ENCODE measurements at regions not wholly inside any gene's neighbourhood (a gene's known extent, or its start where the extent isn't known, plus 50 kb on each side); places are given as distances from the start of the nearest gene placed in this dataset.

GRCh38 chr13:64992314-64992713 is 2237.8 kb downstream of the PCDH9 start:
- Histone ChIP-seq H4K12ac (ENCODE audit: low read depth, low read length) (no peak overlapping the region), H3K18ac (ENCODE audit: low read length) (no peak overlapping the region), H2BK120ac (ENCODE audit: insufficient read depth, low read length, poor library complexity) (no peak overlapping the region), H2BK5ac (ENCODE audit: low read depth, low read length, poor library complexity) (no peak overlapping the region), H3K79me1 (ENCODE audit: low read length) (no peaks in the 10 kb centered on the region), H3K9ac (ENCODE audit: low read length) (no peak overlapping the region), H3K27ac (ENCODE audit: low read depth, low read length) (no peak overlapping the region), H4K91ac (ENCODE audit: low read depth, low read length) (no peak overlapping the region), H3K79me2 (ENCODE audit: control insufficient read depth, insufficient read depth, low read length, poor library complexity) (no peaks in the 10 kb centered on the region), H4K8ac (ENCODE audit: low read depth, low read length) (no peak overlapping the region), H3K27me3 (ENCODE audit: insufficient read depth, low read length) (no peaks in the 10 kb centered on the region), H2AK5ac (ENCODE audit: low read length) (no peak overlapping the region), H3K23ac (ENCODE audit: low read length) (no peak overlapping the region), H2BK12ac (ENCODE audit: low read length) (no peak overlapping the region), H3K9me3 (ENCODE audit: insufficient read depth, low read depth, low read length) (no peaks in the 10 kb centered on the region), H2AFZ (ENCODE audit: insufficient read depth, low read length, poor library complexity) (no peak overlapping the region), H3K14ac (ENCODE audit: low read length) (no peak overlapping the region), H3K4ac (ENCODE audit: low read depth, low read length) (no peak overlapping the region), H3K4me3 (ENCODE audit: low read depth, low read length) (no peak overlapping the region), H3K4me1 (ENCODE audit: control insufficient read depth in 1 of 2, insufficient read depth in 2 of 2, low read length in 2 of 2) (no peaks in the 10 kb centered on the region), H3K36me3 (ENCODE audit: control insufficient read depth in 1 of 2, insufficient read depth in 2 of 2, low read length in 2 of 2) (no peaks in the 10 kb centered on the region), H3K4me2 (ENCODE audit: low read length) (no peak overlapping the region)
- no peak for DNase-seq
- no CpG with 5 or more reads among the region's 2 CpGs for WGBS (ENCODE audit: extremely low coverage, insufficient coverage, insufficient read length)

DNA sequence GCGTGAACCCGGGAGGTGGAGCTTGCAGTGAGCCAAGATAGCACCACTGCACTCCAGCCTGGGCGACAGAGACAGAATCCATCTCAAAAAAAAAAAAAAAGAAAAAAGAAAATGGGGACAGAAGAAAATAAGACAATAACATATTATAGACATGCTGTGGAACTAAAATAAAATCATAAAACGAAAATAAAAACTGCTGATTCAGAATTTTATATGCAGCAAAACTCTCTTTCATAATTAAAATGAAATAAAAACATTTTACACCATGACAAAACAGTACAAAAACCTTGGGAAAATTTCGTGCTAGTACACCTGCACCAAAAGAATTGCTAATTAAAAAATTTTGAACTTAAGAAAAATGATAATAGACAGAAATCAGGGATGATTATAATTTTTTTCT is 2245.1 kb downstream of the PCDH9 start:
- Histone ChIP-seq H3K4me2 (ENCODE audit: low read length) (no peak overlapping the region), H3K36me3 (ENCODE audit: control insufficient read depth in 1 of 2, insufficient read depth in 2 of 2, low read length in 2 of 2) (peaks cover 0 to 2% of the 10 kb centered on the region in 2 experiments)
- no peak for DNase-seq

DNA sequence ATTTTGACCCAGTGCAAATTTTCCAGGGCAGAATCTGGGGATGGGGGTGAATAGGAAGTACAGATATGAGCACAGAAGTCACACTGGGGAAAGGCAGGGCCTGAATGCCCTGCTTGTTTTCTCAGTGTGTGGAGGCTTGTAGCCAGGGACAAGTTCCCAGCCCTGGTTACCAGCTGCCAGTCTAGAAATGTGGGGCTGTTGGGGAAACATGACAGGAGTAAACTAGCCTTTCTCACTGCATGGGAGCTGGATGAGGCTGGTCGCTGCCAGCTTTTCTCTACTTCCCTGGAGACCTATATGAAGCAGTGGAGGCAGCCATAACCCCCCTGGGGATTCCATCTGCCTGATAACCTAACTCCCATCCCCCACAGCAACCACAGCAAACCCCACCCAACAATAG is 2267.7 kb downstream of the PCDH9 start:
- Histone ChIP-seq H3K14ac (ENCODE audit: low read length) (no peak overlapping the region), H2AK5ac (ENCODE audit: low read length) (no peak overlapping the region), H3K4ac (ENCODE audit: low read depth, low read length) (no peak overlapping the region), H2BK5ac (ENCODE audit: low read depth, low read length, poor library complexity) (peak overlapping the region; percentile 49), H3K36me3 (ENCODE audit: control insufficient read depth in 1 of 2, insufficient read depth in 2 of 2, low read length in 2 of 2) (peaks cover 0 to 3% of the 10 kb centered on the region in 2 experiments), H3K79me2 (ENCODE audit: control insufficient read depth, insufficient read depth, low read length, poor library complexity) (no peaks in the 10 kb centered on the region), H3K4me2 (ENCODE audit: low read length) (no peak overlapping the region), H3K23ac (ENCODE audit: low read length) (no peak overlapping the region), H3K27me3 (ENCODE audit: insufficient read depth, low read length) (no peaks in the 10 kb centered on the region), H3K4me1 (ENCODE audit: control insufficient read depth in 1 of 2, insufficient read depth in 2 of 2, low read length in 2 of 2) (no peaks in the 10 kb centered on the region), H3K27ac (ENCODE audit: low read depth, low read length) (no peak overlapping the region), H3K79me1 (ENCODE audit: low read length) (peaks cover 2% of the 10 kb centered on the region), H3K4me3 (ENCODE audit: low read depth, low read length) (no peak overlapping the region), H4K91ac (ENCODE audit: low read depth, low read length) (no peak overlapping the region), H2BK12ac (ENCODE audit: low read length) (peak overlapping the region; percentile 59), H4K8ac (ENCODE audit: low read depth, low read length) (peak overlapping the region; percentile 48), H3K9ac (ENCODE audit: low read length) (peak overlapping the region; percentile 43), H3K9me3 (ENCODE audit: insufficient read depth, low read depth, low read length) (no peaks in the 10 kb centered on the region), H3K18ac (ENCODE audit: low read length) (no peak overlapping the region), H4K12ac (ENCODE audit: low read depth, low read length) (no peak overlapping the region), H2AFZ (ENCODE audit: insufficient read depth, low read length, poor library complexity) (no peak overlapping the region), H2BK120ac (ENCODE audit: insufficient read depth, low read length, poor library complexity) (no peak overlapping the region)
- DNase-seq, result no peak
- no CpG with 5 or more reads among the region's 1 CpG for WGBS (ENCODE audit: extremely low coverage, insufficient coverage, insufficient read length)

More for the DNA sequence above, 2245.1 kb downstream of the PCDH9 start:
- no peak overlapping the region for H3K23ac ChIP-seq (ENCODE audit: low read length)
- H2BK12ac ChIP-seq (ENCODE audit: low read length), result no peak overlapping the region
- H3K27me3 ChIP-seq (ENCODE audit: insufficient read depth, low read length), result no peaks in the 10 kb centered on the region
- no peak overlapping the region for H3K14ac ChIP-seq (ENCODE audit: low read length)
- H3K27ac ChIP-seq (ENCODE audit: low read depth, low read length), result no peak overlapping the region
- no peak overlapping the region for H2AK5ac ChIP-seq (ENCODE audit: low read length)
- H2BK120ac ChIP-seq (ENCODE audit: insufficient read depth, low read length, poor library complexity), result no peak overlapping the region
- no peak overlapping the region for H2AFZ ChIP-seq (ENCODE audit: insufficient read depth, low read length, poor library complexity)
- H4K12ac ChIP-seq (ENCODE audit: low read depth, low read length), result no peak overlapping the region
- no peak overlapping the region for H3K18ac ChIP-seq (ENCODE audit: low read length)
- no peak overlapping the region for H3K4me3 ChIP-seq (ENCODE audit: low read depth, low read length)
- no peak overlapping the region for H3K4ac ChIP-seq (ENCODE audit: low read depth, low read length)
- H4K8ac ChIP-seq (ENCODE audit: low read depth, low read length), result no peak overlapping the region
- H3K79me1 ChIP-seq (ENCODE audit: low read length), result no peaks in the 10 kb centered on the region
- H3K9me3 ChIP-seq (ENCODE audit: insufficient read depth, low read depth, low read length), result no peaks in the 10 kb centered on the region
- H3K4me1 ChIP-seq (ENCODE audit: control insufficient read depth in 1 of 2, insufficient read depth in 2 of 2, low read length in 2 of 2), result no peaks in the 10 kb centered on the region
- H2BK5ac ChIP-seq (ENCODE audit: low read depth, low read length, poor library complexity), result no peak overlapping the region
- no peak overlapping the region for H3K9ac ChIP-seq (ENCODE audit: low read length)
- no CpG with 5 or more reads among the region's 5 CpGs for WGBS (ENCODE audit: extremely low coverage, insufficient coverage, insufficient read length)
- no peak overlapping the region for H4K91ac ChIP-seq (ENCODE audit: low read depth, low read length)
- no peaks in the 10 kb centered on the region for H3K79me2 ChIP-seq (ENCODE audit: control insufficient read depth, insufficient read depth, low read length, poor library complexity)

DNA sequence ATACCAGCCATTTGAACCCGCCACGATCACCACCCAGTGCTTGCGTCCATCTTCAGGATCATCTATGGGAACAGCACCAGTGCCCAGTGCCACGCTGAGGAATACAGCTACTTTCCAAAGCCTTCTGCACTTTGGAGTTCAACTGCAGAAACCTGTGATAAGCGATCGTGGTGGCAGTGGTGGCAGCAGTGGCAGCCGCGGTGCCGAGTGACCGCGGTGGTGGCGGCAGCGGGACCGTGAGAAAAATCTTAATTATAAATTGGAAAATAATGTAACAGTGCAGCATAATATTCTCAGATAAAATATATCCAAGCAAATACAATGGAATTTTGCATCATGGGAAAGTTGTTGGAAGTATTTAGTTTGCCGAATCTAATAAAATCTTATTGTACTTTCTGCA is 2270.9 kb downstream of the PCDH9 start:
- no peak overlapping the region for H4K8ac ChIP-seq (ENCODE audit: low read depth, low read length)
- no peak overlapping the region for H4K12ac ChIP-seq (ENCODE audit: low read depth, low read length)
- no peak overlapping the region for H3K14ac ChIP-seq (ENCODE audit: low read length)
- H3K27ac ChIP-seq (ENCODE audit: low read depth, low read length), result no peak overlapping the region
- no peak overlapping the region for H3K23ac ChIP-seq (ENCODE audit: low read length)
- peaks cover 0 to 3% of the 10 kb centered on the region in 2 experiments for H3K36me3 ChIP-seq (ENCODE audit: control insufficient read depth in 1 of 2, insufficient read depth in 2 of 2, low read length in 2 of 2)
- no peak overlapping the region for H3K4me3 ChIP-seq (ENCODE audit: low read depth, low read length)
- H3K4me1 ChIP-seq (ENCODE audit: control insufficient read depth in 1 of 2, insufficient read depth in 2 of 2, low read length in 2 of 2), result no peaks in the 10 kb centered on the region
- H3K79me2 ChIP-seq (ENCODE audit: control insufficient read depth, insufficient read depth, low read length, poor library complexity), result no peaks in the 10 kb centered on the region
- H3K27me3 ChIP-seq (ENCODE audit: insufficient read depth, low read length), result no peaks in the 10 kb centered on the region
- H2BK120ac ChIP-seq (ENCODE audit: insufficient read depth, low read length, poor library complexity), result no peak overlapping the region
- peaks cover 2% of the 10 kb centered on the region for H3K79me1 ChIP-seq (ENCODE audit: low read length)
- no peak overlapping the region for H2BK5ac ChIP-seq (ENCODE audit: low read depth, low read length, poor library complexity)
- H3K18ac ChIP-seq (ENCODE audit: low read length), result no peak overlapping the region
- DNase-seq, result no peak
- H3K9me3 ChIP-seq (ENCODE audit: insufficient read depth, low read depth, low read length), result no peaks in the 10 kb centered on the region
- no peak overlapping the region for H3K4ac ChIP-seq (ENCODE audit: low read depth, low read length)
- H3K4me2 ChIP-seq (ENCODE audit: low read length), result no peak overlapping the region
- H3K9ac ChIP-seq (ENCODE audit: low read length), result no peak overlapping the region
- no peak overlapping the region for H2AFZ ChIP-seq (ENCODE audit: insufficient read depth, low read length, poor library complexity)
- H2AK5ac ChIP-seq (ENCODE audit: low read length), result no peak overlapping the region
- no peak overlapping the region for H2BK12ac ChIP-seq (ENCODE audit: low read length)
- WGBS (ENCODE audit: extremely low coverage, insufficient coverage, insufficient read length), result no CpG with 5 or more reads among the region's 15 CpGs
- H4K91ac ChIP-seq (ENCODE audit: low read depth, low read length), result no peak overlapping the region
